ENCODE measurements at regions not wholly inside any gene's neighbourhood (a gene's known extent, or its start where the extent isn't known, plus 50 kb on each side); places are given as distances from the start of the nearest gene placed in this dataset.

DNA sequence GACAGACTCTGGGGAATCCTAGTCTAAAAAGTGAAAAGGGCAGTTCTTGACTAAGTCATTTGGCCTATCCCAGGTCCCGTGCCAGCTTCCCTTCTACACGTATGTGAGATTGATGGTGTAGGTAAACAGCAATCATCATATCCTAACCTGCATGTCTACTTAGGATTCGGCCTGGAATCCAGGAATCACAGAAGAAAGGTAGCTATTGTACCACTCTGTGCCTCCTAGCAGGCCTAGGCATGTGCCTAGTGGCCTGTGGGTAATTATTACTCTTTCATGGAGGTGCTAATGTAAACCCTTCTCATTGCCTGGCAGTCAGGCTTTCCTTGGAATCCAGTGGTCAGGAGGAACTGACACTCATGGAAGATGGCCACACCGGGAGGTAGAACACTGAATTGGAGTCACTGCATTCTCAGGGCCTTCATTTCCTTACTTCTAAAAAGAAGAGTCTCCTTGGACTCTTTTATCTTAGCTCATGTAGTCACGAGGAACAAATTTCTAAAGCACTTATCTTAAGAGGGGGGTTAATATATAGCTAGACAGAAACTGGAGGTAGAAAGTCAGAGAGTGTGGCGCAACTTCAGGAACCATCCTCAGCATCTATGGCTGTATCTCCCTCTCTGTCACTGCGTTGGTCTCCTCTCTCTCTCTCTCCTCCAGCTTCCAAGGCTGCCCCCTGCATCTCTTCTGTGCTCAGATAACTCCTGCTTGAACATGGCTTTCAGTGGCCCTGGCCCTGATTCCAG is 122.5 kb downstream of the C1GALT1 start:
- peak; percentile 3 for DNase-seq (ENCODE audit: low read depth)

GRCh38 chr7:7306231-7306630 is 123.9 kb downstream of the C1GALT1 start:
- no peak for DNase-seq (ENCODE audit: low read depth)
